Dermis blood vessel endothelial cell (primary cell): ENCODE measurements at regions not wholly inside any gene's neighbourhood (a gene's known extent, or its start where the extent isn't known, plus 50 kb on each side); places are given as distances from the start of the nearest gene placed in this dataset.

Experiments
- DNase-seq: peaks from one replicate; pipeline ENCODE4 v3.0.0; 2010

DNA sequence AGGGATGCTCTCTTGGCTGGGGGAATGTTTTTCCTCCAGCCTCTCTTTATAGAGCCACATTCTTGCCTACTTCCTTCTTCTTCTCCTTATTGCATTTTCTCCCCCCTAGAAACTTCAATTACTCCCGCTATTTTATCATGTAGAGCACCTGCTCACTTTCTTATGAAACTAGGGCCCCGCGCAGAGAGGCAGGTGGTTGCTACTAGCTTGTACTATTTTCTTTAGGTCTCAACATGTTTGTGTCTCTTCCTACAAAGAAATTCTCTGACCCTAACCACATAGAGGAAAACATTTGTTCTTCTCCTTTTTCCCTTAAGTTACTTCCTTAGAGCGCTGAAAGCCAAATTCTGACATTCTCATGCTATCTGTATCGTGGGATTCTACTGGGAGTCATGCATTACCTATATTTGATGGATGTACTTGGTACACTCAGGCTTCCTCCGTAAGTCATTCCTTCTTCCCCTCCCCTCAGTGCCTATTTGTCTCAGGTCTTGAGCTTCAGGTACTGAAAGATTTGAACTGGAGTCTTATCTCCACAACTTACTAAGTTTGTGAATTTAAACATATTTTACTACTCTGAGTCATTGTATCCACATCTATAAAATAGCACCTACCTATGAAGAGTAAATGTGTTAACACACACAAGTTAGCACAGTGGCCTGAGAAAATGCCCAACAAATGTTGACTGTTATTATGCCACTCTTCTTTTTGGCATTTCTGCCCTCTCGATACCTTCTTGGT lies 159.1 kb upstream of the LEF1 start:
- DNase-seq: no peak

GRCh38 chr4:108325561-108325960 lies 156.8 kb upstream of the LEF1 start:
- no peak for DNase-seq

GRCh38 chr4:108324450-108324849 lies 155.7 kb upstream of the LEF1 start:
- DNase-seq: no peak

- DNase-seq: no peak
These were observed 153.8 kb upstream of the LEF1 start for GRCh38 chr4:108322497-108322896.

DNA sequence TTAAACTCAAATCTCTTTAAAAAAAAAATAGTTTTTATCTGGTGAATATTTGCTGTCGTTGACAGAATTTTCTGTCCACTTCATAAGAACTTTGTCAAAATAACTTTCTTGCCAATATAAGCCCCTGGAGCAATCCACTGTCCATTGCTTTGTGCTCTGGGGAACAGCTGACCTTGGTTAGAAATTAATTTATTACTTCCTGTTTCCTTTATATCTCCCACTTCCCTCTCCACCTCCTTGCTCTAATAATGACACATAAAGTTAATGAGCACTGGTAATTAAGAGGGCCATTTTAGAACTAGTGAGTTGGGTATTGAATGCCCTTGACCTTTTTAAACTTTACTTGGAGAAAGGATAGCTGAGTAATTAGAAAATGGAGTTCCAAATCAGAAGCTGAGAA lies 151.3 kb upstream of the LEF1 start:
- no peak for DNase-seq

- DNase-seq: no peak
These were observed 148.6 kb upstream of the LEF1 start for GRCh38 chr4:108317377-108317776.

GRCh38 chr4:108315694-108316093 lies 147.0 kb upstream of the LEF1 start:
- DNase-seq: no peak

DNA sequence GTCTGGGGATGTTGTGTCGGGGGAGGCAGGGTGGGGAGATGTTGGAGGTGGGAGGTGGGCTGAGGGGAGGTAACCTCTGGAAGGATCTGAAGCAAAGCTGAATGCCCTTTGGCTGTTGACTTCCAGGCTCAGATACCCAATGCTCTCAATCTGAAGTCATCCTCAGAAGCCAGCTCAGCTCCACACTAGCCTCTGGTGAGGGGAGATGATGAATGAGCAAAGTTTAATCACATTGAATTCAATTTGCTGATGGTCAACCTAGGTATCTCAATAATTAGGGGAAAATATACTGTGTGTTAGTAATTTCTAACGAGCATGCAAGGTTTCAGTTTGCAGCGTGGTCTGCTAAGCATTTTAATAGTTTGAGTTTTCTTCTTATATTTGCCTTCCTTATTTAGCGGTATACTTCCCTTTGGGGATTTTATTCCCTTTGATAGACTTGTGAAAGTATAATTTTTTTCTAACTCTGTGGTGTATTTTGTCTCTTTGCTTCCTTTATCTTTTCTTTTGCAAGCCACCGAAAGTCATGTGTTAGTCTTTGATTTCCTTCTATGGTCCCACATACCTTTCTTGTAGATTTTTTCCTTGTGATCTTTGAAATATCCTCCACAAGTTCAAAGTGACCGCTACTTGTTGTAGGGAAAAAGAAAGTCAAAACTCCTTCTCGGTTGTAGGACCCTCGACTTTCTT lies 146.3 kb upstream of the LEF1 start:
- no peak for DNase-seq

DNA sequence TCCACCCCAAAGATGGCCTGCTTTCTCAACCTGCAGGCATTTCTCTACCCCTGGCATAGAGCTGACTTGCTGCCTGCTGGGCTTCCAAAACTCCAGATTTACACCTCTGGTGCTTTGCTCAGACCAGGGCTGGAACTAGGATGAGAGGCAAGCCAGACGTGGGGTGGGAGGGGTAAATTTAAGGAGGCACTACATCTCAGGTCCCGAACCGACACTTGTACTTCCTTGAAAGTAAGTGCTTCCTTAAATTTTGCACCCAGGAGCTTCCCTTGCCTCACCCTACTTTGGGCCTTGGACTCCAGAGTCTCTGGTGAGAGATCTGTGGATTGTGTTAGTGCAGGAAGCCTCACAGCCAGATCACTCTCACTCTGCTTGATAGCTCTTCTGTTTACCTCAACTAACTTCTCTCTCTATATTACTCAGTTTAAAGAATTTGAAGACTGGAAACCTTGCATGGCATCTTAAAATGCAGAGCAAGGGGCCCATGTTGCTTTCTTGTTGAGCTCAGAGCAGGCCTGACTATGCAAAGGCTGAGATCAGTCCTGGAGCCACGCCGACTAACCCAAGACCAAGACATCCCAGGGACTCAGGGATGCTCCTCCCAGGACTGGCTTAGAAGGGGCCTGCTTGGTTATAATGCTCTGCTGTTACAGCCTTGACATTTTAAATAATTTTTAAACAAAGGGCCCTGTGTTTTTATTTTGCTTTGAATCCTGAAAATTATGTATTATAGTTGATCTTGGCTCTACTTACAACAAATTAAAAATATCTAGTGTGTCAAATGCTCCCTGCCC lies 145.0 kb upstream of the LEF1 start:
- no peak for DNase-seq

GRCh38 chr4:108311313-108311712 lies 142.6 kb upstream of the LEF1 start:
- DNase-seq: no peak

DNA sequence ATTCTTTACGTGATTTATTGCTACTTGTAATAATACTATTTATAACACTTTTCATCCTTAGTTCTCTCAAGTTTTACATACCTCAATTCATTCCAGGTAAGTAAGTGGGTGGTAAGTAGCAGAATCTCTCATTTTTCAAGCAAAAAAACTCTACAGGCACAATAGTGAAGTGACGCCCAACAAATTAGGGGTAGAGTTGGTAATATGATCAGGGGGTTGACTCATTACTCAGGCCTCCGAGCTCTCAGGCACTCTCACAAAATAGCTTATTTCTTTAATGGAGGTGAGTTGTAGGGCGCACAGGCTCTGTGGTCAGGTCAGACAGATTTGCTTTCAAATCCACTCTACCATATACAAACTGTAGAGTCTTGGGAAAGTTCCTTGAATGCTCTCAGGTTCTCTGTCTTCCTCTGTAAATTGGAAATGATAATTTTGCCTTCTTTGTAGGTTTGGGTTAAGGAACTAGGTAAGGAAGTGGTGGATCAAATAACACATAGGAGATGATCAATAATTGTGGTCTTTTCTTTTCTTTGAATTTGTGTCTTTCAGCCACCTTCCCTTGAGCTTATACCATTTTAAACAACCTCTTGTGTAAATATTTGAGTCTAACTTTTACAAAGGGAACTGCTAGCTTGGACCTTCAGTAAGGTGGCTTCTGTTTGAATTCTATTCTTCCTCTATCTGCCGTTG lies 134.9 kb upstream of the LEF1 start:
- no peak for DNase-seq

DNA sequence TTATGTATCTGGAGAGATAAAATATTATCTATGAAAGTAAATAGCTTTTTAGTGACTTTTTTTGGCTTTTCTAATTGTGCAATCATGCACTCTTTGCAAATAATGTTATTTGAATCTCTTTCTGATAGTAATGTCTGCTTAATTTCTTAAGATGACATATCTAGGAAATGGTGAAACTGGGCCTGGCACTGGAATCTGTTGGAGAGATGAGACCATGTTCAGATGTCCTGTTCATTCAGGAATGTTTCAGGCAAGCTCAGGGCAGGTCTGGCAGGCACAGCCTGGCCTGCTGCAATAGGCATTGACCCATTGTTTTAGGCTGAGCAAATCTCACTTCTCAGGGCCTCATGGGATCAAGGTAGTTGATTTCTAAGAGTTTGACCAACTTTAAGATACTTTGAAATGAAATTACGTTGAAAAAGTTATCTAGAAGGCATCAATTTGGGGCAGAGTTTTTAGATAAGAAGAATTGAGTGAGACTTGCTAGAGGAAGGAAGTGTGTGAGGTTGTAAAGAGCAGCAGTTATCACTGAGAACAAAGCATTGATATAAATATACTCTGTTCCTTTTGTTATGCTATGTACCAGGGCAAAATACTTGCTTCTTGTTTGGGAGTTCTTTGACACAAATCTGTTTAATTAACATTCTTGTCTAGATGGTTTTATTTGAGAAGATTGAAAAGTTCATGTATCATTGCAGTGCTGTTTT lies 133.0 kb upstream of the LEF1 start:
- no peak for DNase-seq

GRCh38 chr4:108297605-108298004 lies 128.9 kb upstream of the LEF1 start:
- no peak for DNase-seq

DNA sequence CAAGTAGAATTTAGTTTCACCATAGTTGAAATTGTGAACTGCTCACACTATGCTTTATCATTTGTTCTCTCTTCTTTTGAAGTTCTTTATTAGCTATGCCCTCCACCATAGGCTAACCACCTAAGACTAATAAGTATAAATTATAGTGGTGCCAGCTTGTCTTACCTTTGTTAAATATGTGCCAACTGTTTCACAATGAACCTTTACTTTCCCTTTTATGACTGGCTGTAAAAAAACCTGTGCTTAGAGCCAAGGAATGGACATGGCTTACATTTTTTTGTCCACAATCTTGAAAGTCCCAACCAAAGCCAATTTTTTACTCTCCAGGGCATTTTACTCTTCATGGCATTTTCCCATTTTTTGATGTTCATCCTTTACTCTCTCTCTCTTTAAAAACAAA lies 123.5 kb upstream of the LEF1 start:
- DNase-seq: no peak

- DNase-seq: no peak
These were observed 122.4 kb upstream of the LEF1 start for GRCh38 chr4:108291137-108291536.

- DNase-seq: no peak
These were observed 119.2 kb upstream of the LEF1 start for GRCh38 chr4:108287834-108288413.

DNA sequence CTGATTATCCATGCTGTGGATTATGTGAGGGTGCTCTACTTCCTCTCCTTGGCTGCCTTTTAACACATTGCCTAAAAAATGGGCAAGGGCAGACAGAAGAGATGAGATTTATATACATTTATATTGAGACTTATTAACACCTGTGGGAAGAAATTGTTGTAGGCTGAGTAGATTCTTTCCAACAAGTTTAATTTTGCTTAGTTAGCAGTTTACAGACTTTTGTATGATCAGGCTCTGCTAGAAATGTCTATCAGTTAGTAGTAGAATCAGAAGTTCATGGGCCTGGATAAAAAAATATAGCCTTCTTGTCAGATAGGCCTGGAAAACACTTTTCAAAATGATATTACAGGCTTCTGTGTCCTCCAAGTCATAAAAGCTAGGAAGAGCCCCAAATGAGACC lies 111.3 kb upstream of the LEF1 start:
- no peak for DNase-seq

GRCh38 chr4:108276690-108277089 lies 108.0 kb upstream of the LEF1 start:
- no peak for DNase-seq

- no peak for DNase-seq
These were observed 104.3 kb upstream of the LEF1 start for GRCh38 chr4:108272986-108273385.

GRCh38 chr4:108272561-108272960 lies 103.8 kb upstream of the LEF1 start:
- no peak for DNase-seq

DNA sequence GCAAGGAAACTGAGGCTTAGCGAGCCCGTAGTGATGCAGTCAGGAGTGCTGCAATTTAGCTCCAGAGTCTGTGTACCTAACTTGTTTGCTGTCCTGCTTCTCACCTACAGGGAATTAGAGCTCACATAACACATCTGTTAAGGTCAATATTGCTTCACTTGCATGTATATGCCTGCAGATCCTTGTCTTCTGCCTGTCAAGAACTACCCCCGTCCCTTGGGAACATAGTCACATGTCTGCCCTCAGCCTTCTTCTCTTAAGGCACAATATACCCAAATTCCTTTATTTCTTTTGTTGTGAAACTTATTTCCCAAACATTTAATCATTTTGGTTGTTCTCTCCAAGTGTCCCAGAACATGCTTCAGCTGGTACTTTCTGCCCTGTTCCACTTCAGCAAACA lies 103.3 kb upstream of the LEF1 start:
- DNase-seq: no peak
